Lower lobe of right lung (tissue), 2 donors: ENCODE measurements at regions not wholly inside any gene's neighbourhood (a gene's known extent, or its start where the extent isn't known, plus 50 kb on each side); places are given as distances from the start of the nearest gene placed in this dataset.

Source experiments
- ATAC-seq, 2 donors: fragments of 200-7000 bp; cut with Tn5 transposase; one replicate each; pipeline ENCODE4 v1.9.1; 2020 to 2022; ENCODE audit warnings: mild to moderate bottlenecking in 2 of 2, moderate library complexity in 2 of 2
- DNase-seq: peaks from one replicate; pipeline ENCODE4 v3.0.0-alpha.2; 2020
- H3K27ac ChIP-seq: fragments of 200-600 bp; one replicate; pipeline ENCODE4 v1.8.0; 2022
- H3K27me3 ChIP-seq: fragments of 200-600 bp; one replicate; pipeline ENCODE4 v1.8.0; 2022; ENCODE audit warnings: low read depth
- H3K36me3 ChIP-seq: fragments of 200-600 bp; one replicate; pipeline ENCODE4 v1.8.0; 2022; ENCODE audit warnings: mild to moderate bottlenecking
- H3K4me1 ChIP-seq: fragments of 200-600 bp; one replicate; pipeline ENCODE4 v1.8.0; 2022
- H3K4me3 ChIP-seq: fragments of 200-600 bp; one replicate; pipeline ENCODE4 v1.8.0; 2022; ENCODE audit warnings: mild to moderate bottlenecking
- H3K9me3 ChIP-seq: fragments of 200-600 bp; one replicate; pipeline ENCODE4 v1.8.0; 2022
- intact Hi-C: fragments of 100-400 bp; cut with DNase I; formaldehyde crosslinking; loops from one replicate; pipeline ENCODE4 v1.11.0; 2022
- TF ChIP-seq, protein P1 (sequence below): fragments of 200-600 bp; IDR thresholded peaks from one replicate; pipeline ENCODE4 v1.8.0; 2022; ENCODE audit warnings: antibody characterized with exemption, mild to moderate bottlenecking
- donor health status: DM: no; HTN: yes; CAD: no; lungs with severe emphysema.

- no peak overlapping the region for H3K4me3 ChIP-seq
- no peak overlapping the region for H3K27ac ChIP-seq
- no peaks in the 10 kb centered on the region for H3K4me1 ChIP-seq
- no peaks in the 10 kb centered on the region for H3K9me3 ChIP-seq
- H3K27me3 ChIP-seq = no peaks in the 10 kb centered on the region
- intact Hi-C loops = loop anchor here (5.0 kb wide), 1 partner anchor 132 kb away; no protein-coding TSS in a partner anchor
- ATAC-seq (no peak), DNase-seq (no peak)
- TF ChIP-seq, protein P1, sequence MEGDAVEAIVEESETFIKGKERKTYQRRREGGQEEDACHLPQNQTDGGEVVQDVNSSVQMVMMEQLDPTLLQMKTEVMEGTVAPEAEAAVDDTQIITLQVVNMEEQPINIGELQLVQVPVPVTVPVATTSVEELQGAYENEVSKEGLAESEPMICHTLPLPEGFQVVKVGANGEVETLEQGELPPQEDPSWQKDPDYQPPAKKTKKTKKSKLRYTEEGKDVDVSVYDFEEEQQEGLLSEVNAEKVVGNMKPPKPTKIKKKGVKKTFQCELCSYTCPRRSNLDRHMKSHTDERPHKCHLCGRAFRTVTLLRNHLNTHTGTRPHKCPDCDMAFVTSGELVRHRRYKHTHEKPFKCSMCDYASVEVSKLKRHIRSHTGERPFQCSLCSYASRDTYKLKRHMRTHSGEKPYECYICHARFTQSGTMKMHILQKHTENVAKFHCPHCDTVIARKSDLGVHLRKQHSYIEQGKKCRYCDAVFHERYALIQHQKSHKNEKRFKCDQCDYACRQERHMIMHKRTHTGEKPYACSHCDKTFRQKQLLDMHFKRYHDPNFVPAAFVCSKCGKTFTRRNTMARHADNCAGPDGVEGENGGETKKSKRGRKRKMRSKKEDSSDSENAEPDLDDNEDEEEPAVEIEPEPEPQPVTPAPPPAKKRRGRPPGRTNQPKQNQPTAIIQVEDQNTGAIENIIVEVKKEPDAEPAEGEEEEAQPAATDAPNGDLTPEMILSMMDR = no peak
- H3K36me3 ChIP-seq = no peaks in the 10 kb centered on the region
Observed at GRCh38 chr10:28384557-28384956, 81.7 kb upstream of the MPP7 start.

GRCh38 chr10:28385748-28386502, 83.1 kb upstream of the MPP7 start:
- no peaks in the 10 kb centered on the region for H3K9me3 ChIP-seq
- no peaks in the 10 kb centered on the region for H3K27me3 ChIP-seq
- intact Hi-C loops = no loop called here
- no peak overlapping the region for H3K4me3 ChIP-seq
- ATAC-seq (no peak), DNase-seq (no peak)
- no peak overlapping the region for H3K27ac ChIP-seq
- TF ChIP-seq, protein P1 = no peak
- H3K4me1 ChIP-seq = no peaks in the 10 kb centered on the region
- no peaks in the 10 kb centered on the region for H3K36me3 ChIP-seq

GRCh38 chr10:28386503-28386868, 83.6 kb upstream of the MPP7 start:
- TF ChIP-seq, protein P1 = no peak
- no peaks in the 10 kb centered on the region for H3K27me3 ChIP-seq
- no peaks in the 10 kb centered on the region for H3K36me3 ChIP-seq
- no peaks in the 10 kb centered on the region for H3K4me1 ChIP-seq
- H3K4me3 ChIP-seq = no peak overlapping the region
- DNase-seq (no peak), ATAC-seq (no peak)
- no peaks in the 10 kb centered on the region for H3K9me3 ChIP-seq
- intact Hi-C loops = no loop called here
- no peak overlapping the region for H3K27ac ChIP-seq

- Histone ChIP-seq H3K4me1 (no peaks in the 10 kb centered on the region), H3K9me3 (no peaks in the 10 kb centered on the region), H3K27ac (no peak overlapping the region), H3K36me3 (no peaks in the 10 kb centered on the region), H3K27me3 (no peaks in the 10 kb centered on the region), H3K4me3 (no peak overlapping the region)
- no peak for ATAC-seq
- DNase-seq = no peak
- TF ChIP-seq, protein P1 = no peak
- intact Hi-C loops = no loop called here
Observed at GRCh38 chr10:28387140-28387539, 84.3 kb upstream of the MPP7 start.

DNA sequence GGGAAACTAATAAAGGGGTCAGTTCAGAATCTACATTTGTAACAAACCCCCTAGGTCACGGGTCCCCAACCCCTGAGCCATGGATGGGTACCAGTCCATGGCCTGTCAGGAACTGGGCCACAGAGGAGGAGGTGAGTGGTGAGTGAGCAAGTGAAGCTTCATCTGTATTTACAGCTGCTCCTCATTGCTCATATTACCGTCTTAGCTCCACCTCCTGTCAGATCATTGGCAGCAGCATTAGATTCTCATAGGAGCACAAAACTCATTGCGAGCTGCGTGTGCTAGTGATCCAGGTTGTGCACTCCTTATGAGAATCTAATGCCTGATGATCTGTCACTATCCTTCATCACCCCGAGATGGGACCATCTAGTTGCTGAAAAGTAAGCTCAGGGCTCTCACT, 88.4 kb upstream of the MPP7 start:
- no peaks in the 10 kb centered on the region for H3K4me1 ChIP-seq
- ATAC-seq (no peak), DNase-seq (no peak)
- H3K36me3 ChIP-seq = no peaks in the 10 kb centered on the region
- H3K27ac ChIP-seq = no peak overlapping the region
- TF ChIP-seq, protein P1 = no peak
- H3K9me3 ChIP-seq = no peaks in the 10 kb centered on the region
- H3K27me3 ChIP-seq = no peaks in the 10 kb centered on the region
- intact Hi-C loops = no loop called here
- no peak overlapping the region for H3K4me3 ChIP-seq
